Astrocyte (in vitro differentiated cells and primary cell): ENCODE measurements at regions not wholly inside any gene's neighbourhood (a gene's known extent, or its start where the extent isn't known, plus 50 kb on each side); places are given as distances from the start of the nearest gene placed in this dataset.

Experiments
- CTCF ChIP-seq: IDR thresholded peaks from 2 replicates; pipeline ENCODE4 v1.5.1; 2011; ENCODE audit warnings: low read depth, mild to moderate bottlenecking, inconsistent platforms, low read length, moderate library complexity; ENCODE audit not compliant: insufficient read depth
- EZH2 ChIP-seq: IDR thresholded peaks from 2 replicates; pipeline ENCODE4 v1.6.1; 2012; ENCODE audit warnings: mild to moderate bottlenecking, low read length, inconsistent platforms; ENCODE audit not compliant: insufficient read depth

- TF ChIP-seq CTCF (no peak), EZH2 (no peak)
Observed at GRCh38 chr22:48736593-48737460, 1090.8 kb downstream of the BRD1 start.
